ENCODE measurements at regions not wholly inside any gene's neighbourhood (a gene's known extent, or its start where the extent isn't known, plus 50 kb on each side); places are given as distances from the start of the nearest gene placed in this dataset.

DNA sequence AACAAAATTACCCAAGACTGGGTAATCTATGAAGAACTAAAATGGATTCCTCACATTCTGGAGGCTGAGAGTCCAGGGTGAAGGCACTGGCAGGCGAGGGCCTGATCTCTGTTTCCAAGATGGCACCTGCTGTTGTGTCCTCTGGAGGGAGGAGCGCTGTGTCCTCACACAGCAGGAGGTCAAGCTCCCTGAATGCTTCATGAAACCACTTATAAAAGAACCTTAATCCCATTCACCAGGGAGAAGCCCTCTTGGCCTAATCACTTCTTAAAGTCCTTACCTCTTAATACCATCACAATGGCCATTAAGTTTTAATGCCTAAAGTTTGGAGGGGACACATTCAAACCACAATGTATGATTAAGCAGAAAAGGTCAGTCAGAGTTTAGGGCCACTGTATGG is 172.4 kb downstream of the EMP1 start:
- TF ChIP-seq FOXM1 (IDR thresholded peaks at IDR 0.05; ENCODE audit: borderline replicate concordance) (no peak), ELF4 (IDR thresholded peaks at IDR 0.05) (no peak), TARDBP (IDR thresholded peaks at IDR 0.05) (no peak), FOXA1 (IDR thresholded peaks at IDR 0.05) (no peak), BHLHE40 (IDR thresholded peaks at IDR 0.05; ENCODE audit: borderline replicate concordance) (no peak)

Measured in HEK293T (cell line).